ENCODE measurements at regions not wholly inside any gene's neighbourhood (a gene's known extent, or its start where the extent isn't known, plus 50 kb on each side); places are given as distances from the start of the nearest gene placed in this dataset.
A peak's percentile ranks its signal among the peaks of the same experiment; 100 is the strongest.
"Not testable (repeated sequence)": the region's sequence is repeated elsewhere in the genome, so short reads cannot be mapped to it uniquely, and the experiment has no call there.

- no peak overlapping the region for H3K4me3 Mint-ChIP-seq (ENCODE audit: low read depth)
- intact Hi-C loops (cut with micrococcal nuclease): no loop called here
Observed at GRCh38 chr10:123274306-123275135, 120.3 kb downstream of the BUB3 start.

GRCh38 chr10:123275136-123275564 is 120.9 kb downstream of the BUB3 start:
- no peak overlapping the region for H3K4me3 Mint-ChIP-seq (ENCODE audit: low read depth)
- H3K36me3 Mint-ChIP-seq (ENCODE audit: low read depth): no peaks in the 10 kb centered on the region
- intact Hi-C loops (cut with micrococcal nuclease): no loop called here
- no peak overlapping the region for H3K27ac Mint-ChIP-seq
- peaks cover 20% of the 10 kb centered on the region for H3K27me3 Mint-ChIP-seq (ENCODE audit: low read depth)
- H3K9me3 Mint-ChIP-seq: peaks cover 4% of the 10 kb centered on the region
- no peak for DNase-seq (ENCODE audit: low spot score)
- no peaks in the 10 kb centered on the region for H3K4me1 Mint-ChIP-seq (ENCODE audit: low read depth)

More at GRCh38 chr10:123274306-123275135, 120.3 kb downstream of the BUB3 start:
- no peak for DNase-seq (ENCODE audit: low spot score)
- H3K4me1 Mint-ChIP-seq (ENCODE audit: low read depth): no peaks in the 10 kb centered on the region
- H3K27me3 Mint-ChIP-seq (ENCODE audit: low read depth): peaks cover 20% of the 10 kb centered on the region
- H3K9me3 Mint-ChIP-seq: peaks cover 4% of the 10 kb centered on the region
- no peak overlapping the region for H3K27ac Mint-ChIP-seq
- no peaks in the 10 kb centered on the region for H3K36me3 Mint-ChIP-seq (ENCODE audit: low read depth)

GRCh38 chr10:123278445-123278844 is 124.2 kb downstream of the BUB3 start:
- no peaks in the 10 kb centered on the region for H3K4me1 Mint-ChIP-seq (ENCODE audit: low read depth)
- DNase-seq (ENCODE audit: low spot score): no peak
- intact Hi-C loops (cut with micrococcal nuclease): no loop called here

GRCh38 chr10:123283371-123283770 is 129.2 kb downstream of the BUB3 start:
- H3K27me3 Mint-ChIP-seq (ENCODE audit: low read depth); H3K27ac Mint-ChIP-seq; DNase-seq (ENCODE audit: low spot score); H3K9me3 Mint-ChIP-seq; H3K4me3 Mint-ChIP-seq (ENCODE audit: low read depth); intact Hi-C loops (cut with micrococcal nuclease); H3K36me3 Mint-ChIP-seq (ENCODE audit: low read depth): not testable (repeated sequence)
- peaks cover 15% of the 10 kb centered on the region for H3K4me1 Mint-ChIP-seq (ENCODE audit: low read depth)

More at GRCh38 chr10:123278445-123278844, 124.2 kb downstream of the BUB3 start:
- Mint-ChIP-seq H3K36me3 (ENCODE audit: low read depth) (no peaks in the 10 kb centered on the region), H3K27ac (no peak overlapping the region), H3K27me3 (ENCODE audit: low read depth) (peaks cover 19% of the 10 kb centered on the region), H3K9me3 (peaks cover 4% of the 10 kb centered on the region), H3K4me3 (ENCODE audit: low read depth) (no peak overlapping the region)

- H3K4me3 Mint-ChIP-seq (ENCODE audit: low read depth): no peak overlapping the region
- no peak for DNase-seq (ENCODE audit: low spot score)
- no peaks in the 10 kb centered on the region for H3K9me3 Mint-ChIP-seq
- peaks cover 8% of the 10 kb centered on the region for H3K27me3 Mint-ChIP-seq (ENCODE audit: low read depth)
- H3K27ac Mint-ChIP-seq: no peak overlapping the region
- no peaks in the 10 kb centered on the region for H3K36me3 Mint-ChIP-seq (ENCODE audit: low read depth)
- peaks cover 15% of the 10 kb centered on the region for H3K4me1 Mint-ChIP-seq (ENCODE audit: low read depth)
- intact Hi-C loops (cut with micrococcal nuclease): no loop called here
Observed at GRCh38 chr10:123284022-123284421, 129.8 kb downstream of the BUB3 start.

- H3K27ac Mint-ChIP-seq: no peak overlapping the region
- peaks cover 11% of the 10 kb centered on the region for H3K27me3 Mint-ChIP-seq (ENCODE audit: low read depth)
- H3K36me3 Mint-ChIP-seq (ENCODE audit: low read depth): no peaks in the 10 kb centered on the region
- peaks cover 10% of the 10 kb centered on the region for H3K9me3 Mint-ChIP-seq
- no peak overlapping the region for H3K4me3 Mint-ChIP-seq (ENCODE audit: low read depth)
- peak; percentile 9 for DNase-seq (ENCODE audit: low spot score)
- peaks cover 15% of the 10 kb centered on the region for H3K4me1 Mint-ChIP-seq (ENCODE audit: low read depth)
- intact Hi-C loops (cut with micrococcal nuclease): loop anchor here (5.0 kb wide), 2 partner anchors 35 to 130 kb away; no protein-coding TSS in a partner anchor
Observed at GRCh38 chr10:123287594-123288247, 133.5 kb downstream of the BUB3 start.

GRCh38 chr10:123289432-123289831 is 135.2 kb downstream of the BUB3 start:
- Mint-ChIP-seq H3K9me3 (peaks cover 10% of the 10 kb centered on the region), H3K27me3 (ENCODE audit: low read depth) (peaks cover 12% of the 10 kb centered on the region), H3K36me3 (ENCODE audit: low read depth) (no peaks in the 10 kb centered on the region), H3K4me1 (ENCODE audit: low read depth) (peaks cover 15% of the 10 kb centered on the region), H3K27ac (no peak overlapping the region), H3K4me3 (ENCODE audit: low read depth) (no peak overlapping the region)
- intact Hi-C loops (cut with micrococcal nuclease): loop anchor here (5.0 kb wide), 2 partner anchors 33 to 132 kb away; no protein-coding TSS in a partner anchor
- no peak for DNase-seq (ENCODE audit: low spot score)

- H3K4me3 Mint-ChIP-seq (ENCODE audit: low read depth): no peak overlapping the region
- intact Hi-C loops (cut with micrococcal nuclease): no loop called here
- H3K4me1 Mint-ChIP-seq (ENCODE audit: low read depth): peaks cover 3% of the 10 kb centered on the region
- no peak for DNase-seq (ENCODE audit: low spot score)
- no peak overlapping the region for H3K27ac Mint-ChIP-seq
- H3K27me3 Mint-ChIP-seq (ENCODE audit: low read depth): peaks cover 4% of the 10 kb centered on the region
- H3K36me3 Mint-ChIP-seq (ENCODE audit: low read depth): no peaks in the 10 kb centered on the region
- H3K9me3 Mint-ChIP-seq: peaks cover 10% of the 10 kb centered on the region
Observed at GRCh38 chr10:123294109-123294508, 139.9 kb downstream of the BUB3 start.

- no peak for DNase-seq (ENCODE audit: low spot score)
- no peaks in the 10 kb centered on the region for H3K36me3 Mint-ChIP-seq (ENCODE audit: low read depth)
- no peak overlapping the region for H3K27ac Mint-ChIP-seq
- intact Hi-C loops (cut with micrococcal nuclease): no loop called here
- peaks cover 3% of the 10 kb centered on the region for H3K4me1 Mint-ChIP-seq (ENCODE audit: low read depth)
- no peak overlapping the region for H3K4me3 Mint-ChIP-seq (ENCODE audit: low read depth)
- H3K9me3 Mint-ChIP-seq: peaks cover 9% of the 10 kb centered on the region
- peaks cover 4% of the 10 kb centered on the region for H3K27me3 Mint-ChIP-seq (ENCODE audit: low read depth)
Observed at GRCh38 chr10:123294886-123295285, 140.7 kb downstream of the BUB3 start.

GRCh38 chr10:123295644-123296043 is 141.4 kb downstream of the BUB3 start:
- peaks cover 3% of the 10 kb centered on the region for H3K4me1 Mint-ChIP-seq (ENCODE audit: low read depth)

GRCh38 chr10:123297175-123297574 is 143.0 kb downstream of the BUB3 start:
- DNase-seq (ENCODE audit: low spot score): no peak
- Mint-ChIP-seq H3K36me3 (ENCODE audit: low read depth) (no peaks in the 10 kb centered on the region), H3K4me1 (ENCODE audit: low read depth) (peaks cover 3% of the 10 kb centered on the region), H3K4me3 (ENCODE audit: low read depth) (no peak overlapping the region), H3K27ac (no peak overlapping the region), H3K9me3 (no peaks in the 10 kb centered on the region), H3K27me3 (ENCODE audit: low read depth) (peaks cover 1% of the 10 kb centered on the region)
- intact Hi-C loops (cut with micrococcal nuclease): no loop called here

More at GRCh38 chr10:123295644-123296043, 141.4 kb downstream of the BUB3 start:
- Mint-ChIP-seq H3K27ac (no peak overlapping the region), H3K9me3 (peaks cover under 1% of the 10 kb centered on the region), H3K4me3 (ENCODE audit: low read depth) (no peak overlapping the region), H3K27me3 (ENCODE audit: low read depth) (peaks cover 1% of the 10 kb centered on the region), H3K36me3 (ENCODE audit: low read depth) (no peaks in the 10 kb centered on the region)
- no peak for DNase-seq (ENCODE audit: low spot score)
- intact Hi-C loops (cut with micrococcal nuclease): no loop called here

- no peak overlapping the region for H3K4me3 Mint-ChIP-seq (ENCODE audit: low read depth)
- H3K27ac Mint-ChIP-seq: no peak overlapping the region
- intact Hi-C loops (cut with micrococcal nuclease): no loop called here
- DNase-seq (ENCODE audit: low spot score): no peak
- no peaks in the 10 kb centered on the region for H3K36me3 Mint-ChIP-seq (ENCODE audit: low read depth)
- H3K4me1 Mint-ChIP-seq (ENCODE audit: low read depth): peaks cover 3% of the 10 kb centered on the region
- peaks cover 1% of the 10 kb centered on the region for H3K27me3 Mint-ChIP-seq (ENCODE audit: low read depth)
- H3K9me3 Mint-ChIP-seq: no peaks in the 10 kb centered on the region
Observed at GRCh38 chr10:123298583-123298982, 144.4 kb downstream of the BUB3 start.

- H3K4me3 Mint-ChIP-seq (ENCODE audit: low read depth): no peak overlapping the region
- intact Hi-C loops (cut with micrococcal nuclease): no loop called here
- H3K9me3 Mint-ChIP-seq: no peaks in the 10 kb centered on the region
- no peak overlapping the region for H3K27ac Mint-ChIP-seq
- H3K4me1 Mint-ChIP-seq (ENCODE audit: low read depth): peaks cover 3% of the 10 kb centered on the region
- no peaks in the 10 kb centered on the region for H3K27me3 Mint-ChIP-seq (ENCODE audit: low read depth)
- no peaks in the 10 kb centered on the region for H3K36me3 Mint-ChIP-seq (ENCODE audit: low read depth)
- no peak for DNase-seq (ENCODE audit: low spot score)
Observed at GRCh38 chr10:123299598-123299997, 145.4 kb downstream of the BUB3 start.

Measured in activated T-helper 2 cell treated with anti-CD3 and anti-CD28 coated beads, Interferon-gamma antibody, Interleukin-2, Interleukin-4, amounts not matched to agents 10 μg/mL and 5 μg/mL and 100 μg/mL, durations not matched to agents 14 hours and 24 hours and 36 hours (primary cell).